Lower lobe of right lung (tissue), 2 donors: ENCODE measurements at regions not wholly inside any gene's neighbourhood (a gene's known extent, or its start where the extent isn't known, plus 50 kb on each side); places are given as distances from the start of the nearest gene placed in this dataset.

ENCODE experiments used
- ATAC-seq, 2 donors: fragments of 200-7000 bp; cut with Tn5 transposase; one replicate each; pipeline ENCODE4 v1.9.1; 2020 to 2022; ENCODE audit warnings: mild to moderate bottlenecking in 2 of 2, moderate library complexity in 2 of 2
- DNase-seq: peaks from one replicate; pipeline ENCODE4 v3.0.0-alpha.2; 2020
- H3K27ac ChIP-seq: fragments of 200-600 bp; one replicate; pipeline ENCODE4 v1.8.0; 2022
- H3K27me3 ChIP-seq: fragments of 200-600 bp; one replicate; pipeline ENCODE4 v1.8.0; 2022; ENCODE audit warnings: low read depth
- H3K36me3 ChIP-seq: fragments of 200-600 bp; one replicate; pipeline ENCODE4 v1.8.0; 2022; ENCODE audit warnings: mild to moderate bottlenecking
- H3K4me1 ChIP-seq: fragments of 200-600 bp; one replicate; pipeline ENCODE4 v1.8.0; 2022
- H3K4me3 ChIP-seq: fragments of 200-600 bp; one replicate; pipeline ENCODE4 v1.8.0; 2022; ENCODE audit warnings: mild to moderate bottlenecking
- H3K9me3 ChIP-seq: fragments of 200-600 bp; one replicate; pipeline ENCODE4 v1.8.0; 2022
- CTCF ChIP-seq: fragments of 200-600 bp; IDR thresholded peaks from one replicate; pipeline ENCODE4 v1.8.0; 2022; ENCODE audit warnings: antibody characterized with exemption, mild to moderate bottlenecking
- intact Hi-C: fragments of 100-400 bp; cut with DNase I; formaldehyde crosslinking; loops from one replicate; pipeline ENCODE4 v1.11.0; 2022
- donor health status: DM: no; HTN: yes; CAD: no; lungs with severe emphysema.

GRCh38 chr12:97380440-97380839 is 82.2 kb upstream of the RMST start:
- Histone ChIP-seq H3K4me3 (no peak overlapping the region), H3K27me3 (no peaks in the 10 kb centered on the region), H3K9me3 (no peaks in the 10 kb centered on the region), H3K27ac (no peak overlapping the region), H3K4me1 (no peaks in the 10 kb centered on the region), H3K36me3 (no peaks in the 10 kb centered on the region)
- no peak for TF ChIP-seq CTCF
- intact Hi-C loops = no loop called here
- no peak for ATAC-seq
- DNase-seq = no peak

GRCh38 chr12:97385121-97385520 is 77.5 kb upstream of the RMST start:
- DNase-seq (no peak), ATAC-seq (no peak)
- Histone ChIP-seq H3K36me3 (no peaks in the 10 kb centered on the region), H3K4me1 (no peaks in the 10 kb centered on the region), H3K9me3 (no peaks in the 10 kb centered on the region), H3K4me3 (no peak overlapping the region), H3K27me3 (no peaks in the 10 kb centered on the region), H3K27ac (no peak overlapping the region)
- TF ChIP-seq CTCF = no peak
- intact Hi-C loops = no loop called here

GRCh38 chr12:97386133-97386581 is 76.4 kb upstream of the RMST start:
- ATAC-seq = no peak
- no peak for DNase-seq
- TF ChIP-seq CTCF = no peak
- Histone ChIP-seq H3K9me3 (no peaks in the 10 kb centered on the region), H3K27me3 (no peaks in the 10 kb centered on the region), H3K4me3 (no peak overlapping the region), H3K4me1 (no peaks in the 10 kb centered on the region), H3K27ac (no peak overlapping the region), H3K36me3 (no peaks in the 10 kb centered on the region)
- intact Hi-C loops = no loop called here

- no peak for DNase-seq
Observed at GRCh38 chr12:97387844-97388243, 74.8 kb upstream of the RMST start.

GRCh38 chr12:97394657-97395056 is 67.9 kb upstream of the RMST start:
- intact Hi-C loops = no loop called here
- no peak for ATAC-seq

More at GRCh38 chr12:97387844-97388243, 74.8 kb upstream of the RMST start:
- no peak for ATAC-seq
- Histone ChIP-seq H3K36me3 (no peaks in the 10 kb centered on the region), H3K27ac (no peak overlapping the region), H3K9me3 (no peaks in the 10 kb centered on the region), H3K4me3 (no peak overlapping the region), H3K4me1 (no peaks in the 10 kb centered on the region), H3K27me3 (no peaks in the 10 kb centered on the region)
- TF ChIP-seq CTCF = no peak
- intact Hi-C loops = no loop called here

More at GRCh38 chr12:97394657-97395056, 67.9 kb upstream of the RMST start:
- Histone ChIP-seq H3K27ac (no peak overlapping the region), H3K27me3 (no peaks in the 10 kb centered on the region), H3K9me3 (no peaks in the 10 kb centered on the region), H3K4me1 (no peaks in the 10 kb centered on the region), H3K4me3 (no peak overlapping the region), H3K36me3 (no peaks in the 10 kb centered on the region)
- DNase-seq = no peak
- no peak for TF ChIP-seq CTCF
